Activated CD8-positive, alpha-beta T cell treated with anti-CD3 and anti-CD28 coated beads for 36 hours (primary cell): ENCODE measurements at regions not wholly inside any gene's neighbourhood (a gene's known extent, or its start where the extent isn't known, plus 50 kb on each side); places are given as distances from the start of the nearest gene placed in this dataset.

Experiments
- ATAC-seq: fragments of 200-7000 bp; cut with Tn5 transposase; one replicate; pipeline ENCODE4 v1.10.0; 2021; ENCODE audit warnings: mild to moderate bottlenecking, moderate library complexity
- CTCF ChIA-PET: fragments of 350-600 bp; sonication (Branson Sonifier 250); formaldehyde crosslinking; loops from one replicate; lab custom pipeline; 2021; ENCODE audit warnings: antibody characterized with exemption; lab: Charles Lee
- POLR2A ChIA-PET: fragments of 350-600 bp; sonication (Branson Sonifier 250); formaldehyde crosslinking; loops from one replicate; lab custom pipeline; 2021; ENCODE audit warnings: antibody characterized with exemption; lab: Charles Lee
- DNase-seq: peaks from one replicate; pipeline ENCODE4 v3.0.0-alpha.2; 2020
- H3K27ac Mint-ChIP-seq: one replicate; pipeline ENCODE4 v1.8.0; 2021; ENCODE audit warnings: mild to moderate bottlenecking, mixed read lengths
- H3K27me3 Mint-ChIP-seq: one replicate; pipeline ENCODE4 v1.8.0; 2021; ENCODE audit warnings: mixed read lengths
- H3K36me3 Mint-ChIP-seq: one replicate; pipeline ENCODE4 v1.8.0; 2021; ENCODE audit warnings: low read depth, mixed read lengths
- H3K4me1 Mint-ChIP-seq: one replicate; pipeline ENCODE4 v1.8.0; 2021; ENCODE audit warnings: low read depth, mixed read lengths
- H3K4me3 Mint-ChIP-seq: one replicate; pipeline ENCODE4 v1.8.0; 2021; ENCODE audit warnings: mild to moderate bottlenecking, moderate library complexity, mixed read lengths
- H3K9me3 Mint-ChIP-seq: one replicate; pipeline ENCODE4 v1.8.0; 2021; ENCODE audit warnings: mixed read lengths
- CTCF ChIP-seq: fragments of 200-600 bp; IDR thresholded peaks from one replicate; pipeline ENCODE4 v1.8.0; 2022; ENCODE audit warnings: antibody characterized with exemption, mild to moderate bottlenecking
- intact Hi-C: fragments of 100-400 bp; cut with micrococcal nuclease; formaldehyde crosslinking; loops from one replicate; pipeline ENCODE4 v1.10.0; 2022

DNA sequence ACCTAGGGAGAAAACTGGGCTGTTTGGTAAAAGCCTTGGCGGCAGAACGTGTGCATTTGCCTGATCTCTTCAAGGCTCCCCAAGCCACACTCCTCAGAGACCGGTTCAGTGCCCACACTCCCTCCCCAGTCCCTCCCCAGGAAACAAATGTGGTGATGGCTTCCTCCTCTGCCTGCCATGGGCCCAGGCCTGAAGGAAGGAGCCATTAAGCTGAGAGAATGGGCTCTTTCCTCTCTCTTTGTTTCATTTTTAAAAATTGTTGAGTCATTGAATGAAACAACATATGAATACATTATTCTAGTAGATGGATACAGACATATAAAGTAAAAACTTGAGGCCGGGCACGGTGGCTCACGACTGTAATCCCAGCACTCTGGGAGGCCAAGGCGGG is 50.6 kb upstream of the YWHAQ start:
- no peak for TF ChIP-seq CTCF
- ATAC-seq = peak; percentile 53
- intact Hi-C loops = no loop called here
- Mint-ChIP-seq H3K27me3 (no peaks in the 10 kb centered on the region), H3K4me1 (peaks cover 6% of the 10 kb centered on the region), H3K9me3 (peaks cover 1% of the 10 kb centered on the region), H3K4me3 (no peak overlapping the region), H3K27ac (peak overlapping the region; percentile 57), H3K36me3 (no peaks in the 10 kb centered on the region)
- POLR2A ChIA-PET = interaction anchor here (0.6 to 1.1 kb wide), 2 partner anchors 22 to 167 kb away, joined by 3 to 5 read pairs; no protein-coding TSS in a partner anchor
- peak; percentile 22 for DNase-seq
- CTCF ChIA-PET = no interaction called here

- H3K9me3 Mint-ChIP-seq = no peaks in the 10 kb centered on the region
- no peak overlapping the region for H3K4me3 Mint-ChIP-seq
- ChIA-PET CTCF (no interaction called here), POLR2A (no interaction called here)
- no peak overlapping the region for H3K27ac Mint-ChIP-seq
- DNase-seq = no peak
- TF ChIP-seq CTCF = no peak
- intact Hi-C loops = no loop called here
- H3K27me3 Mint-ChIP-seq = no peaks in the 10 kb centered on the region
- H3K4me1 Mint-ChIP-seq = peaks cover 5% of the 10 kb centered on the region
- H3K36me3 Mint-ChIP-seq = no peaks in the 10 kb centered on the region
- ATAC-seq = no peak
These were observed 54.8 kb upstream of the YWHAQ start for GRCh38 chr2:9685637-9686036.

GRCh38 chr2:9686061-9686460 is 55.3 kb upstream of the YWHAQ start:
- POLR2A ChIA-PET = no interaction called here
- Mint-ChIP-seq H3K36me3 (no peaks in the 10 kb centered on the region), H3K27me3 (no peaks in the 10 kb centered on the region), H3K4me1 (peaks cover 3% of the 10 kb centered on the region), H3K4me3 (no peak overlapping the region), H3K9me3 (no peaks in the 10 kb centered on the region), H3K27ac (no peak overlapping the region)
- CTCF ChIA-PET = no interaction called here
- DNase-seq (no peak), ATAC-seq (no peak)
- intact Hi-C loops = no loop called here
- TF ChIP-seq CTCF = no peak

DNA sequence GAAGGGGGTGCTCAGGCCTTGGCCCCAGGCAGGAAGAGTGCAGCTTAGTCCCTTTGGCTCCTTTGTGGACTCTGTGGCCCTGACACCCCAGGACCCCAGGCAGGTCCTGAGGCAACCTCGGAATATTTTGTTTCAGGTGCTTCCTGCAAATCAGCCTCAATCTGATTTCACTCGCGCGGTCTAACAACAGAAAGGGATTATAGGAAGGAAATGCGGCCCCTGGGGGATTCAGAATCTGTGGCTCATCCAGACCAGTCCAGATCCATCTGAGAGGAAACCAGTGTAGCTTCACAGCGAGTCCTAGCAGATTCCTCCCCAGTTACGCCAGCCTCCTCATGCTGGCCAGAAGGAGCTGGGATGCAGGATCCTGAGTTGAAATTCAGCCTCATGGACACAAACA is 59.5 kb upstream of the YWHAQ start:
- no peak for TF ChIP-seq CTCF
- Mint-ChIP-seq H3K9me3 (no peaks in the 10 kb centered on the region), H3K27me3 (no peaks in the 10 kb centered on the region), H3K36me3 (no peaks in the 10 kb centered on the region), H3K4me3 (no peak overlapping the region), H3K27ac (no peak overlapping the region), H3K4me1 (no peaks in the 10 kb centered on the region)
- ChIA-PET CTCF (interaction anchor here (0.9 to 1.2 kb wide), 2 partner anchors 13 to 25 kb away, joined by 3 to 5 read pairs; no protein-coding TSS in a partner anchor), POLR2A (interaction anchor here (0.7 kb wide), 1 partner anchor 176 kb away, joined by 3 read pairs; no protein-coding TSS in a partner anchor)
- no peak for ATAC-seq
- no peak for DNase-seq
- intact Hi-C loops = no loop called here

- no peak overlapping the region for H3K27ac Mint-ChIP-seq
- ChIA-PET CTCF (interaction anchor here (0.9 kb wide), 1 partner anchor 26 kb away, joined by 5 read pairs; no protein-coding TSS in a partner anchor), POLR2A (no interaction called here)
- no peaks in the 10 kb centered on the region for H3K4me1 Mint-ChIP-seq
- intact Hi-C loops = no loop called here
- H3K9me3 Mint-ChIP-seq = no peaks in the 10 kb centered on the region
- no peak for ATAC-seq
- TF ChIP-seq CTCF = no peak
- DNase-seq = no peak
- H3K4me3 Mint-ChIP-seq = no peak overlapping the region
- H3K36me3 Mint-ChIP-seq = no peaks in the 10 kb centered on the region
- no peaks in the 10 kb centered on the region for H3K27me3 Mint-ChIP-seq
These were observed 60.1 kb upstream of the YWHAQ start for GRCh38 chr2:9690716-9691498.
